HG02763 (cell line): ENCODE measurements at regions not wholly inside any gene's neighbourhood (a gene's known extent, or its start where the extent isn't known, plus 50 kb on each side); places are given as distances from the start of the nearest gene placed in this dataset.
"Not testable (repeated sequence)": the region's sequence is repeated elsewhere in the genome, so short reads cannot be mapped to it uniquely, and the experiment has no call there.

ENCODE experiments used
- ATAC-seq: cut with Tn5 transposase; IDR thresholded peaks from one replicate; pipeline ENCODE4 v1.9.1; 2021; ENCODE audit warnings: mild to moderate bottlenecking, moderate library complexity; ENCODE audit not compliant: unreplicated experiment

GRCh38 chr4:77501240-77501639 is 104.4 kb upstream of the CXCL13 start:
- no peak for ATAC-seq

- no peak for ATAC-seq
Measured at GRCh38 chr4:77501851-77502250, 103.8 kb upstream of the CXCL13 start.

- ATAC-seq, result no peak
Measured at GRCh38 chr4:77504407-77504806, 101.2 kb upstream of the CXCL13 start.

- ATAC-seq, result no peak
Measured at GRCh38 chr4:77505275-77505957, 100.2 kb upstream of the CXCL13 start.

DNA sequence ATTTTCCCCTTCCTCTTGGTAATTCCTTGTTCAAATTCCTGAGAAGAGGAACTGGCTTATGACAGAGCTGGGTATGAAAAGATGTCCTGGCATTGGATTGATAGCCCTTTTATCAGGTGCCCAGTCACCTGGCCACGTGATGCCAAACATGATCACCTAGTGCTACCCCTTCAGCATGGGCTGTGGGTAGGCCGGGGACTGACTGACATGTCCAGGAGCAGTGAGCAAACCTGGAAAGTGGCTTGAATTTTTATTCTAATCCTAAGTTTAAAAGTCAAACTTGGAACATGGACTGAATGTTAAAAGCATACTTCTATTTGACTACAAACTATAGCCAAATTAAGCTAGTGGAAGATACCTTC is 99.7 kb upstream of the CXCL13 start:
- no peak for ATAC-seq

- ATAC-seq, result no peak
Measured at GRCh38 chr4:77510367-77510766, 95.3 kb upstream of the CXCL13 start.

GRCh38 chr4:77525538-77525937 is 80.1 kb upstream of the CXCL13 start:
- ATAC-seq, result no peak

- not testable (repeated sequence) for ATAC-seq
Measured at GRCh38 chr4:77527900-77528299, 77.7 kb upstream of the CXCL13 start.

DNA sequence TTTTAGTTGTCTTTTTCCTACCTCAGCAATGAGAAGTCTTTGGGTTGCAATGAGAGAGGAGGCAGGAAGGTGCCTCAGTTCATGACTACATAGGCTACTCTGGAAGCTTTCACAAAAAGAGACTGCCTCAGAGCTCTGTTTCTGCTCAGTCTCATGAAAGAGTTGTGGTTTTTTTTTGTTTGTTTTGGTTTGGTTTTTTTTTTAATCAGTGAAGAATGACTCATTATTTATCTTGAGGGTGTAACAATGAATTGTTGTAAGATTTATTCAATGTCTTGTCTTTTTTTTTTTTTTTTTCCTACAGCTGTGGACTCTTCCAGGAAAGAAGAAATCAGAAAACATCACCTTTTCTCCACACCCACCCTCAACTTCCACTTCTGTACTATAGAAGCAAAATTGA is 67.5 kb upstream of the CXCL13 start:
- ATAC-seq, result no peak

DNA sequence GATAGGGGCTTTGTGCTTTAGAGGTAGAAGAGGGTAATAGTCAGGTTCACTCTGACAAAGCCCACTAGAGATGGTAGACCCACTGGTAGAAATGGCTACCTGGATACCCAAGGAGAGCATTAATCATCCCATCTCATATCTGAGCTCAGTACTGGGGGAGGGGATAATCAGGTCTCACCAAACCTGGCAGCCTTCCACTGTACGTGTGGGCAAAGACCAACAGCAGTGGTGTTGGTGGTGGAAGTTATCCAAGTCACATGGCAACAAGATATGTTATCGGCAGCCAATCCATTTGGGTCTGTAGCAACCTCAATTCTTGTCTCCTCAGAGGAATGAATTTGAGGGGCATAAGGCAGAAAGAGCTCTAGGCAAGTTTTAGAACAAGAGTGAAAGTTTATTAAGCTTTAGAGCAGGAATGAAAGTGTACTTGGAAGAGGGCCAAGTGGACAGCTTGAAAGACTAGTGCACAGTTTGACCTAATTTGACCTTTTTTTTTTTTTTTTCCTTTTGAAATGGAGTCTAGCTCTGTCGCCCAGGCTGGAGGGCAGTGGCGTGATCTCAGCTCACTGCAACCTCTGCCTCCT is 67.0 kb upstream of the CXCL13 start:
- ATAC-seq, result no peak
